Left renal cortex interstitium (tissue), 4 donors: ENCODE measurements at regions not wholly inside any gene's neighbourhood (a gene's known extent, or its start where the extent isn't known, plus 50 kb on each side); places are given as distances from the start of the nearest gene placed in this dataset.
A peak's percentile ranks its signal among the peaks of the same experiment; 100 is the strongest.

Experiments used
- DNase-seq, 4 donors: peaks; one replicate each; pipeline ENCODE4 v3.0.0-alpha.2; 2013; ENCODE audit warnings: low read depth in 4 of 4, low spot score in 2 of 4, missing footprints in 1 of 4

GRCh38 chr6:53974941-53975340 lies 136.3 kb upstream of the MLIP start:
- no peak for DNase-seq

DNA sequence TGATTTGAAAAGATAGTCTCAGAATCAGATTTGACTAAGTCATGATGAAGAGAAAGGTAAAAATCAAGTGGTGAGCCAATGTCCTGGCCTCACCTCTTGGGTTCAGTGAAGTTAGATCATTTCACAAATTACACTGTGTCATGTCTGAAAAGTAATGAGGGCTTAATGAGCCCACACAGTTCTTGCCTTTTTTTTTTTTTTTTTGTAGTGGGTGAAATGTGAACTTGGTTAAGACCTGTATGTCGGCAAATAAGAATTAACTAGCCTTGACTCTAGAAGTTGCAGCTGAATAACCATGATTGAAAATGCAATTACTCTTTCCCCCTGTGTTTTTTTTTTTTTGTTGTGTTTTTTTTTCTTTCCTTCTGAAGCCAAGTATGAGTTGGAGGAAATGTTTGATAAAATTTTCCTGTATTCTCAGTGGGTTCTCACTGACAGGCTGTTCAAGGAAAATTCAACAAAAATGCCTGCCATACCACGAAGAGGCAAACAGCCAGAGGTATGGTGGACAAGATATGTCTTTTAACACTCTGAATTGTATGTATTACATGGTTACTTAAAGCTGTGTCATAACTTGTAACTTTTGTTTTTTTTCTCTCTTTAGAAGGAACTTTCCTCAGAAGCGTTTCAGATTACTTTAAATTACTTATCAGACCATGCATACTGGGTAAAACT lies 135.2 kb upstream of the MLIP start:
- no peak for DNase-seq

- DNase-seq, result no peak
Observed at GRCh38 chr6:53977551-53977950, 133.7 kb upstream of the MLIP start.

DNA sequence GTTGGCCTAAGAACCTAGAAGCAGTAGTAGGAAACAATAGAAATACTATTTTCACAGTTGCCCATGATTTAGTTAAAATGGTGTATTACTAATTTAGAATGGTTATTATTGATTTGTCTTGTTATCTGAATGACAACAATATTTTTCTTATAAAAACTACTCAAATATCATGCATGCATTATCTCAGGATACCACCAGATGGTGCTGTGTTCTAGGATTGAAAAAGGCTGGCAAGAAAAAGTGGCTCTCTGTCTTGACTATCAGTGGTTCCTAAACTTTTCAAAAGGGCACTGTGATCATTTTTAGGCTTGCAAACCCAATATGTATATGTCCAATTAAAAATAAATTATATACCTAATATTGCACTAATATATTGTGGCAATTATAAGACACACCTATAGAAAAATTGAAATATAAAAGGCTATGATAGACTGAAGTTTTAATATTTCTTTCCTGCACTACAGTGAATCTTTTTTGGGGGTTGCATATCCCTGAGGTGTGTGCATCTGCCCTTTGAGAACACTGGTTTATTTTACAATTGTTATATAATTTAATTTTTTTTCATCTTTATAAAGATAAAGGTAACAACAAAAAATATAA lies 131.7 kb upstream of the MLIP start:
- no peak for DNase-seq

- DNase-seq, result no peak
Observed at GRCh38 chr6:53982366-53983050, 128.7 kb upstream of the MLIP start.

DNA sequence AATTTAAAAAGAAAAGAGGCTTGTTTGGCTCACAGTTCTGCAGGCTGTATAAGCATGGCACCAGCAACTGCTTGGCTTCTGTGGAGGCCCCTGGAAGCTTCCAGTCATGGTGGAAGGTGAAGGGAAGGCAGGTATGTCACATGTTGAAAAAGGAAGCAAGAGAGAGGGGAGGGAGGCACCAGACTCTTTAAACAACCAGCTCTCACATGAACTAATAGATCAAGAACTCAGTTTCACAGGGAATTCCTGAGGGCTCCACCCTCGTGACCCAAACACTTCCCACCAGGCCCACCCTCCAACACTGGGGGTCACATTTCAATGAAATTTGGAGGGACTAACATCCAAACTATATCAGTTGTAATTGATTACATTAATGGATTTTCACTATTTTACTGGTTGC lies 127.9 kb upstream of the MLIP start:
- DNase-seq, result no peak

DNA sequence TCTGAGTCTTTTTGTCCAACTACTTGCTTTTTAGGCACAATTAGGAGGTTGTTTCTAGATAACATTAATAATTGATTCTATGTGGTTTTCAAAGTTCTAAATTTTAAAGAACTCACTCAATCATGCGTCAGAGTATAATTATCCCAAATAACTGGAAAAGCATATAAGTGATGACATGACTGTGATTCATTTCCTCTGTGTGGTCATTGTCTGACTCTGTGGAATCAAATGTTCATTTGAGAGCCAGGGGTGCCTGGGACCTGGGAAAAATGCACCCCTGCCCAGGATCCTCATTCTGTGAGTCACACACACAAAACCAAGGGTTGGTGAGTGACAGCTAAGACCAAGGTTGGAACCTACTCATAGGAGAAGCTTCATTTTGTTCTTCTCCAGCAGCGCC lies 127.1 kb upstream of the MLIP start:
- no peak for DNase-seq

GRCh38 chr6:53984581-53984980 lies 126.7 kb upstream of the MLIP start:
- no peak for DNase-seq

DNA sequence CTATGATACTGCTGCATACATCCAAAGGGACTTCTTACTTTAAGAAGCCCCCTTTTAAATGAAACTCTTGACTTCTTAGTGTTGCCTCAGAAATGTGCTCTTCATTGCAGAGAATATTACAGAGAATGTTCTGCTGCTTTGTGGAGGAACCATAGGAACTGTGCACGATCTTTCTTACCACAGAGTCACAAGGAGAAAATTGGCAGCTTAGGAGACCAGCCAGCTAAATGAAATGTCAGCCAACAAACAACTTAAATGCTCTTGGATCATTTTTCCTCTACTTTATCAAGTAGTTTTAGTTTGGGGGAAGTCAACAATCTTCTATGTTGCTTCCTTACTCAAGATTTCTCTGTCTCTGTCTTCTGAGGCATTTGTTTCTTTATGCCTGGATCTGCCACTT lies 125.9 kb upstream of the MLIP start:
- no peak for DNase-seq

DNA sequence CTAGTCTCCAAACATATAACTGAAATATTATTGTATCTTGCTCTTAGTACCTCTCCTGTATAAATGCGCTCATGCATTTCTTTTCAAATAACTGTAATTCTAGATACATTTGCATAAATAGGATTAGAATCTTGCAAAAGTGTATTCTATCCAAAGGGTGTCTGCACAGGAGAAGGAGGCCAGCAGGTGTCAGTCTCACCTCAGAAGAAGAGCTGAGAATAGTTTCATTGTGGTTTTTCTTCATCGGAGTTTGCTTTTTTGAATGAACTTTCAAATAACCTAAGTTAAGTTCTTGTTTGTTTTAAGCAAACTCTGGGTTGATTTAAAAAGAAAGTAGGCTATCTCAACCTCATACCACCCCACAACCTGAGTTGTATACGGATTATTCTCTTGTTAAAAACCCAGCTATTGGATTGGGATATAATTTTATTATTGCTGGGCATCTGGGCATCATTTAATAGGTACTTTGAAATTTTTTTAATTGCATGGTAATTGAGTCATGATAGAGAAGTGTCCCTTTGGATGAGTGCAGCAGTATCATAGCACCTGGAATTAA lies 125.0 kb upstream of the MLIP start:
- DNase-seq, result peak in 1 of 4 donors; percentile 46

DNA sequence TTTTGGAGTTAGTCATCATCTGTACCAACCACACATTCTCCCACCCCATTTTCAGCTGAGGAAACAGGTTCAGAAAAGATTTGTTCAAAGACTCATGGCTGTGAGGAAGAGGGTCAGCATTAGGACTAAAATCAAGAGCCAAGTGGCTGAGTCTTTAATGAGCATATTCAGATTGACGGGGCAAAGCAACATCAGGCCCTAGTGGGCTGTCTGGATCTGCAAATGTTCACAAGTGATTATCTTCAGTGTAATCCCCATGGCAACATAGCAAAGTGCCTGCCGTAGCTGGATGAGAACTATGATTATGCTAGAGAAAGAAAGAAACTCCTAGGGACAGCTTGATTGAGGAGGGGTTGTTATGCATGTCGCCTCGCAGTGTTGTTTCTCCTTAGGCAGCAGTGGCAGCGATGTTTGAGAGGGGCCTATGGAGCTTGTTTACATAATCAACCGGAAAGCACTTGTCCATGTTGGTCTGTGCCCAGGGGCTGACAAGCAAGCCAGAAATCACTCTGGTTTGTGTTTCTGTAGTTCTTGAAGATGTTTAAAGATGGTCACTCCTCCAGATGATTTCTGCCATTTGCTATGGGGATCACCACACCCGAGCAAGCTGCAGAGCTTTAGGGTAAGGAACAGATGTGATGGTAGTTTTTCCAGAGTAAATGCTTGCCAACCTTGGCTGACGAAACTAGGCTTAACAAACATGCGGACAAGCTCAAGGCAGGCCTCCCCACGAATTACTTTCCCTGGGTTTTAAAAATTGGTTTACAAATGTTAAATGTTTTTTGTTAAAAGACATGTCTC lies 124.3 kb upstream of the MLIP start:
- DNase-seq, result no peak

DNA sequence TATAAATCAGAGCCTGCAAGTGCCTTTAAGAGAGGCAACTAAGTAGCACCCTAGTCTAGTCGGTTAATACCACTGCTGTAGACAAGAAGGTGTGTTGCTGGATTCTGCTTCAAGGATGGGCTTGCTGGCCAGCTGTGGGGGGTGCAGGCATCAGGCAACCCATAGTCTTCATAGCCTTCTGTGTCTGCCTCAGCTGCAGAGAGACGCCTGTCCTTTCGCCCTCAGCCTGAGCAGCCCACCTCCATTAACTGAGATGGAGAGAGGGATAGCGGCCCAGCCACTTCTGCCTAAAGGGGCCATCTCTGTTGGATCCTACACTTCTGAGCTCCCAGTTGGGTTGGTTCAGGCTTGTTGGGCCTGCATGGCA lies 123.7 kb upstream of the MLIP start:
- no peak for DNase-seq

DNA sequence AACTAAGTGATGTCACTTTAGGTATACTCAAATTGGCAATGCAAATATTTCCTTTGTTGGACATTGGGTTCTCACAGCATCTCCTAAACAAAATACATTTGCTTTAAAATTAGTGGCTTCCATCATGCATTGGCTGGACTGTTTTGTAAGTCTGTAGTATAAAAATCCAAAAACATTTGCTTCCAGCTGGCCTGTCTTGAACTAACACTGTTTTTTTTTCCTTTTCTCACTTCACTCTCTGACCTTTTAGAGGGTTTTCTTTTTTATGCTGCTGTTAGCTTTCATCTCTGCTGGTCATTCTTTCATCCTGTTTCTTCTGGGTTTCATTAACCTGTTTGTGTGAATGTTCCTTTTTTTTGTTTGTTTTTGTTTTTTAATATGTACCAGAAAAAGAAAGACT lies 121.7 kb upstream of the MLIP start:
- no peak for DNase-seq

GRCh38 chr6:53992522-53992921 lies 118.7 kb upstream of the MLIP start:
- no peak for DNase-seq

- DNase-seq, result no peak
Observed at GRCh38 chr6:53994201-53994600, 117.0 kb upstream of the MLIP start.

DNA sequence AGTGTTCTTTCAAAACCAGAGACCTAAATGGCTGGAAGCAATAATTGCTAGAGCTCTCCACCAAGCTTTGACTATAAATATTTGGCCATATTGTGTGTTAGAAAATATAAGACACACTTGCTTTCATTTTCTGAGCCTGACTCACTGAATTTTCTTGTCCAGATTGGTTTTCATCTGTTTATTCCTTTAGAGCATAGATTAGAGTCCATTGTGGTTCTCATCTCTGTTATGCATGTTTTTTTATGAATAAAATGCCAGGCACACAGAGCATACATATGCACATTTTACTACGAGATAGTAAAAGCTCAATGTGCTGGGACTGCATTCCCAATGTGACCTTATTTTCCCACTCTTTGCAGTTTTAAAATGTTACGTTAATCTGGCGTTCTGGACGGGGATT lies 115.3 kb upstream of the MLIP start:
- no peak for DNase-seq

- DNase-seq, result no peak
Observed at GRCh38 chr6:53998303-53998702, 112.9 kb upstream of the MLIP start.

DNA sequence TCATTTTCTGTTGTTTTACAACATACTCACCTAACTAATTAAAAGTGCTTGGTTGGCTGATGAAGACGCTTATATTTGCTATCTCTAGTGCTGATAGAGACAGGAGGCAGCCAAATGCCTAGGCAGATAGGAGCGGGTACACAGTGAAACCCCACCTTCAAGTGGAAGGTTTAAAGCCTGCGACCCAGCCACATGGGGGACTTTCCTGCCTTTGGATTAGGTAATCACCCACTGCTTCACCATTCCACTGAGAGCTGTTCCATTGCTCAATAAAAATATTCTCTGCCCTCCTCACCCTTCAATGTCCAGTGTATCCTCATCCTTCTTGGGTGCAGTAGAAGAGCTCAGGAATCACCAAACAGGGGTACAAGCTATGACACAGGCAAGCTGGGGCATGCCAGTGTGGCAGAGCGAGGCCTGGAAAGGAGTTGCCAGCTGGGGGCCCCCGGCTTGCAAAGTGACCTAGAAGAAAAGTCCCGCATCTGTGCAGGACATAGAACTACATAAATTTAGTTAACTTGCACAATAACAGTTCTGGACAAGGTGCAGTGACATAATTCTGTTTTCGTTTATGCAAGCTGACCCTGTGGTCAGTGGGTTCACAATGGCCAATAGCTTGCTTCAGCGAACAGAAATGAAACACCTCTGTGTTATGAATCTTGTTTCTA lies 112.0 kb upstream of the MLIP start:
- DNase-seq, result no peak

DNA sequence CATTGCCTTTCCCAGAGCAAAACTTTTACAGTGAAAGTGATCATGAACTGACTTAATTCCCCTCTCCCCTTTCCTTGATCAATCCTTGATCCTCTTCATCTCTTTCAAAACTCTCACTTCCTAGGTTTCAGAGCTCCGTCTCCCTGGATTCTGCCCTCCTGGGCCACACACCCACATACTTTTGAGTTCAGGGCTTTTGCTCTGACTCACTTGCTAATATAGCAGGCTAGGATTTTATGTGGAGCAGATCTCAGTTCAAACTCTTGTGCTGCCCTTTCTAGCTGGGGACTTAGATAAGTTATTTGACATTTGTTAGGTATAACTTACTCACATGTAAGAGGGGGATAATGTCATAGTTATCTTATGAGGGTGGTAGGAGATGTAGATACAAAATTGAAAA lies 109.1 kb upstream of the MLIP start:
- DNase-seq, result no peak

- DNase-seq, result no peak
Observed at GRCh38 chr6:54003316-54003715, 107.9 kb upstream of the MLIP start.

- DNase-seq, result no peak
Observed at GRCh38 chr6:54008589-54008988, 102.7 kb upstream of the MLIP start.
